HL-60 (cell line): ENCODE measurements at regions not wholly inside any gene's neighbourhood (a gene's known extent, or its start where the extent isn't known, plus 50 kb on each side); places are given as distances from the start of the nearest gene placed in this dataset.

ENCODE experiments used
- DNase-seq, 2 experiments: peaks; one replicate each; pipeline ENCODE4 v3.0.0-alpha.2; 2010 to 2020; ENCODE audit warnings: low read depth in 1 of 2, low spot score in 1 of 2
- H3K27ac ChIP-seq: fragments of 250-450 bp; sonication (Bioruptor Pico); replicated peaks from 2 replicates; pipeline ENCODE4 v1.5.1; 2020; ENCODE audit warnings: mild to moderate bottlenecking, moderate library complexity
- H3K27me3 ChIP-seq: fragments of 250-450 bp; sonication (Bioruptor Pico); 2 replicates; pipeline ENCODE4 v1.5.1; 2021; ENCODE audit warnings: mild to moderate bottlenecking, moderate library complexity; ENCODE audit not compliant: insufficient read depth, poor library complexity, severe bottlenecking
- H3K4me3 ChIP-seq: replicated peaks from 2 replicates; pipeline ENCODE4 v1.5.1; 2011; ENCODE audit warnings: mild to moderate bottlenecking, control low read depth, low read length; ENCODE audit not compliant: insufficient read depth
- CTCF ChIP-seq: IDR thresholded peaks from one replicate; pipeline ENCODE4 v1.5.1; 2011; ENCODE audit warnings: low read length, control low read depth, inconsistent platforms; ENCODE audit not compliant: insufficient read depth
- GABPA ChIP-seq: IDR thresholded peaks from 2 replicates; pipeline ENCODE4 v1.6.1; 2012; ENCODE audit warnings: low read depth
- POLR2AphosphoS5 ChIP-seq: IDR thresholded peaks from 2 replicates; pipeline ENCODE4 v1.6.1; 2012; ENCODE audit warnings: low read depth
- REST ChIP-seq: IDR thresholded peaks from 2 replicates; pipeline ENCODE4 v1.6.1; 2012; ENCODE audit warnings: low read depth; ENCODE audit not compliant: insufficient replicate concordance
- SPI1 ChIP-seq: IDR thresholded peaks from 2 replicates; pipeline ENCODE4 v1.6.1; 2012; ENCODE audit warnings: low read depth, mild to moderate bottlenecking, borderline replicate concordance

GRCh38 chr1:229152311-229152710 is 118.6 kb upstream of the RAB4A start:
- Histone ChIP-seq H3K27ac (no peak overlapping the region), H3K27me3 (no peaks in the 10 kb centered on the region), H3K4me3 (no peak overlapping the region)
- no peak for TF ChIP-seq SPI1
- TF ChIP-seq CTCF: no peak
- TF ChIP-seq REST: no peak
- no peak for TF ChIP-seq GABPA
- no peak for TF ChIP-seq POLR2AphosphoS5
- DNase-seq: no peak

GRCh38 chr1:229153955-229154548 is 116.9 kb upstream of the RAB4A start:
- peak in 1 of 2 experiments; percentile 28 for DNase-seq
- no peak overlapping the region for H3K27ac ChIP-seq
- no peak overlapping the region for H3K4me3 ChIP-seq
- H3K27me3 ChIP-seq: no peaks in the 10 kb centered on the region
- TF ChIP-seq POLR2AphosphoS5: no peak
- TF ChIP-seq GABPA: no peak
- TF ChIP-seq REST: no peak
- TF ChIP-seq SPI1: no peak
- TF ChIP-seq CTCF: no peak

- TF ChIP-seq REST: no peak
- TF ChIP-seq CTCF: no peak
- TF ChIP-seq POLR2AphosphoS5: no peak
- TF ChIP-seq GABPA: no peak
- TF ChIP-seq SPI1: no peak
- no peak overlapping the region for H3K4me3 ChIP-seq
- H3K27me3 ChIP-seq: no peaks in the 10 kb centered on the region
- DNase-seq: no peak
- H3K27ac ChIP-seq: peak overlapping the region; percentile 89
Observed at GRCh38 chr1:229154811-229155210, 116.1 kb upstream of the RAB4A start.
